GM12864 (cell line): ENCODE measurements at regions not wholly inside any gene's neighbourhood (a gene's known extent, or its start where the extent isn't known, plus 50 kb on each side); places are given as distances from the start of the nearest gene placed in this dataset.

ENCODE experiments used
- DNase-seq: peaks from one replicate; pipeline ENCODE4 v3.0.0-alpha.2; 2011; ENCODE audit warnings: low read depth
- H3K4me3 ChIP-seq: 2 replicates; pipeline ENCODE4 v1.5.1; 2011; ENCODE audit warnings: mild to moderate bottlenecking, low read depth, low read length, control low read depth
- CTCF ChIP-seq: IDR thresholded peaks from 2 replicates; pipeline ENCODE4 v1.5.1; 2011; ENCODE audit warnings: low read depth, mild to moderate bottlenecking, moderate library complexity, low read length, control low read depth, inconsistent platforms; ENCODE audit errors: missing control alignments

DNA sequence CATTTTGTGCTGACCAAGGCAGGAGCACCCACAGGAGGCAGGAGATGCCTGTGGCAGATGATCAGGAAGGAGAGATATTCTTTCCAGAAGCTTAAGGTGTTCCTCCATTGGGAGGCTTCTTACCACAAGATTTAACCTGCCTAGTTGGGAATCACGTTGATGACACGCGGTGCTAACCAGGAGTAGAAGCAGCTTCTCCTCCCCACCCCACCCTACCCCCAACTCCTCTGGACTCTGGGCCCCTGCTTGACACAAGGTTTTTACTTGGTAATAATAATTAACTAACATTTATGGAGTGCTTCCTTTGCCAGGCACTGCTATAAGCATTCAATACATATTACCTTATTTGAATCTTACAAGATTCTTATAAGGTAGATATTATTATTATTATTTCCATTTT lies 62.5 kb upstream of the PAPOLG start:
- no peak for DNase-seq
- TF ChIP-seq CTCF: no peak
- H3K4me3 ChIP-seq: no peak overlapping the region

GRCh38 chr2:60695793-60696192 lies 60.3 kb upstream of the PAPOLG start:
- no peak for DNase-seq
- no peak for TF ChIP-seq CTCF
- H3K4me3 ChIP-seq: no peak overlapping the region

- TF ChIP-seq CTCF: no peak
- no peak for DNase-seq
- H3K4me3 ChIP-seq: no peak overlapping the region
These were observed 56.5 kb upstream of the PAPOLG start for GRCh38 chr2:60699617-60700016.

GRCh38 chr2:60706021-60706420 lies 50.0 kb upstream of the PAPOLG start:
- DNase-seq: no peak
- no peak overlapping the region for H3K4me3 ChIP-seq
- TF ChIP-seq CTCF: no peak
